22Rv1 (cell line): ENCODE measurements at regions not wholly inside any gene's neighbourhood (a gene's known extent, or its start where the extent isn't known, plus 50 kb on each side); places are given as distances from the start of the nearest gene placed in this dataset.

Source experiments
- CTCF ChIP-seq: fragments of 450-650 bp; IDR thresholded peaks from 2 replicates; pipeline ENCODE4 v1.5.1; 2017; ENCODE audit warnings: mild to moderate bottlenecking
- ZFX ChIP-seq: fragments of 450-650 bp; IDR thresholded peaks from 2 replicates; pipeline ENCODE4 v1.6.1; 2017; ENCODE audit warnings: antibody characterized with exemption, borderline replicate concordance

- TF ChIP-seq CTCF (no peak), ZFX (no peak)
Observed at GRCh38 chr2:58483307-58483706, 242.2 kb upstream of the FANCL start.
